ENCODE measurements at regions not wholly inside any gene's neighbourhood (a gene's known extent, or its start where the extent isn't known, plus 50 kb on each side); places are given as distances from the start of the nearest gene placed in this dataset.

GRCh38 chr10:131448171-131448570, 136.7 kb upstream of the TCERG1L start:
- TF ChIP-seq FIP1L1 (IDR thresholded peaks at IDR 0.05; ENCODE audit: borderline replicate concordance, insufficient read depth, low read depth, low read length) (no peak), CTCF (CRISPR knock-in tag; IDR thresholded peaks at IDR 0.05) (no peak)
